ENCODE measurements at regions not wholly inside any gene's neighbourhood (a gene's known extent, or its start where the extent isn't known, plus 50 kb on each side); places are given as distances from the start of the nearest gene placed in this dataset.
"Not testable (repeated sequence)": the region's sequence is repeated elsewhere in the genome, so short reads cannot be mapped to it uniquely, and the experiment has no call there.

- DNase-seq, result no peak
Measured at GRCh38 chr5:60517094-60517694, 182.8 kb downstream of the DEPDC1B start.

- no peak for DNase-seq
Measured at GRCh38 chr5:60516688-60517087, 183.3 kb downstream of the DEPDC1B start.

DNA sequence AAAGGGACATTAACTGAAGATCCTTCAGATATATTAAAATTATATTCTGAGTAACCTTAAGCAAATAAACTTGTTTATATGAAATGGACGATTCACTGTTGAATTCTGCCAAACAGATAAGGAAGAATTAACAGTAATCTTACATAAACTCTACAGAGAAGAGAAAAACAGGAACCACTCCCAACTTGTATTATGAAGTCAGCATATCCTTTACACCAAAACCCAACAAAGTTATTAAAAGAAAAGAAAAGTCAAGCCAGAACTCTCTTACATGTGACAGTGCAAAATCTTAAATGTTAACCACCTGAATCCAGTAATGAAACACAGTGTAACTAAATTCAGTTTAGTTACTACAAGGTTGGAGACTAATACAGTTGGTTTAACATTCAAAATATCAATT is 185.8 kb downstream of the DEPDC1B start:
- no peak for DNase-seq

- no peak for DNase-seq
Measured at GRCh38 chr5:60512117-60512516, 187.8 kb downstream of the DEPDC1B start.

DNA sequence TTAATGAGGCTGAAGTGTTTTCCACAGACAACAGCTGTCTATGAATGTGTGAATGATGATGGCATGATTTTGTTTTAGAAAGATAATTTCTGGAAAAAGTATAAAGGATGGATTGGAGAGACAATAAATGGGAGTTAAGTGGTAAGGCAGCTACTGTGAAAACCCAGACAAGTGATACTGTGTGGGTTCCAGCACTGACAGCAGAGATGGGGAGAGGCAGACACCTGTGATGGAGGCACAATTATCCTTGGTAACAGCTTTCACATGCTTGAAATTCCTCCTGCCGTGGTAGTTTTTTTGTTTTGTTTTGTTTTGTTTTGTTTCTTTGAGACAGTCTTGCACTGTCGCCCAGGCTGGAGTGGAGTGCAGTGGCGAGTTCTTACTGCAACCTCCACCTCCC is 189.3 kb downstream of the DEPDC1B start:
- DNase-seq, result no peak

DNA sequence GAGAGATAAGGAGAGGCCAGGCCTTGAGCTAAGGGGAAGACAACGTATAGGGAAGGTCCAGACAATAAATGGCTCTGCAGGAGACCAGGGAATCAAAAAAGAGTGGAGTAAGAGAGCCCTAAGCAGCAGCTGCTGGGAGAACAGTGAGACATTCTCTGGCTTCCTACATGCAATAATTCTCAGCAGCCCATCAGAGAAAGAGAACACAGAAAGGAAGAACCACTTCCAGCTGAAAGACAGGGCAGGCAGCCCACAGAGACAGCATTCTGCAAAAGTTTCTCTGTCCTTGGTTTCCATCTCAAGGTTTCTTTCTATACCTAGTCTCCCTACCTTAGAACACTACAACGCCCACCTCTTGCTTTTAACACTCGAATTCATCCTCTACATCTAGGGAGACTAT is 189.9 kb downstream of the DEPDC1B start:
- DNase-seq, result no peak

DNA sequence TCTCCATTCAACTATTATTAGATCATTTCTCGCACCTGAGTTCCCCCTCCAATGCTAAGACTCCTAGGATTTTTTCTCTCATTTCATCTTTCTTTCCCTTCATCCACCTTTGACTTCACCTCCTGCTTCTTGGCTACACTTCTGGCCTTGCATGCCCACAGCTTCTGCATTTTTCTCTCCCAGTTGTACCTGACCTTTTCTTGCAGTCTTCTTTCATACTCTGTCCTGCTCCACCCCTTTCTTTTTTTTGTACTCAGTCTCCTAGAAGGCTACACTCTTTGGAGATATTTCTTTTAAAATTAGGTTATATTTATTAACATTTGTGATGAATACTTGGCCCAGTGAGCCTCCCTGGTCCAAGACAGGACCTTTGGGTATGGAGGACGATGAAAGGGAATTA is 190.4 kb downstream of the DEPDC1B start:
- DNase-seq, result no peak

DNA sequence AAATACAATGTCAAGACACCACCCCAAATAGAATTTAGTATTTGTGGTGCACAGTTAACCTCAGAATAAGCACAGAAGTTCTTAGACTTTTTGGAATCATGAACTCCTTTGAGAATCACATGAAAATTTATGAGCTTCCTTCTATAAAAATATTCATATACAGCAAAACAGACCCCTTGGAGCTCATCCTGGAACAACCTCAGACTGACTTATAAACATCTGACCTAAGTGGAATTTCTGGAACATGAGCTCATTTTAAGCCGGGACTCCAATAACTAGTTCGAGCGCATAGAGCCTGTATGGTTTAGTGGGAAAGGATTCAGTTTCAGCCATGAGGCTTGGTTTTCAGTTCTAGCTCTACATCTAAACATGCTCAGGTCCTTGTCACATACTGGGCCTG is 192.3 kb downstream of the DEPDC1B start:
- no peak for DNase-seq

DNA sequence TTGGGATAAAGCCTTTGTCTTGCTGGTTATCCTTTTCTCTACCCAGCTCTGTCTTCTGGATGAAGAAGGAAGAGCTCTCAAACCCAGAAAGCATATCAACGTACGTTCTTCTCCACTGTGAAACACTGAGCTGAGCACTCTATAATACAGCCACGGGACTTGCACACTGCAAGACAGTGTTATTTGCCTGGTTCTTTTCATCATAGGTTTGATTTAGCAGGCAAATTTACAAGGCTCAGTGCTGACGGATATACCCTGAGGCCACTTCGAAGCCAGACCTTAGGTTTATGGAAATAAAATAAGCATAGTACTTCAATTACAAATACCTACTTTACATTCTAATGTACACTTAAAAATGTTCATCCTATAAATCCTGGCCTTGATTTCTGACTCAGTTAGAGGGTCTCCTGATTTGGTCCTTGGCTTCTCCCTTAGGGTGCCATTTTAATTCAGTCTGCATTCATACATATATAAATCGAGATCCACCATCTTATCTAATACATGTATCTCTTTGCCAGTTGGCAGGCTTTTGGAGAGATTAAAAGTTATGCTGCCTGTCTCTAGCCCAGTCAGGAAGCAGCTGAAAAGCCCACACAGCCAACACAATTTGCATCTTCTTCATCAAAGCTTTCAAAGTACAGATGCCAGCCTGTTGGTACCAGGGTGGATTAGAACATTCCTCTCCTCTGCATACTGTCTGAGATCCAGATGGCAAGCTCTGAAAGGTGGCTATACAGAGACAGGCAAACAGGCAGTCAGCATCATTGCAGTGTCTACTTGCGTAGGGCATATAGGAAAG is 194.4 kb downstream of the DEPDC1B start:
- no peak for DNase-seq

DNA sequence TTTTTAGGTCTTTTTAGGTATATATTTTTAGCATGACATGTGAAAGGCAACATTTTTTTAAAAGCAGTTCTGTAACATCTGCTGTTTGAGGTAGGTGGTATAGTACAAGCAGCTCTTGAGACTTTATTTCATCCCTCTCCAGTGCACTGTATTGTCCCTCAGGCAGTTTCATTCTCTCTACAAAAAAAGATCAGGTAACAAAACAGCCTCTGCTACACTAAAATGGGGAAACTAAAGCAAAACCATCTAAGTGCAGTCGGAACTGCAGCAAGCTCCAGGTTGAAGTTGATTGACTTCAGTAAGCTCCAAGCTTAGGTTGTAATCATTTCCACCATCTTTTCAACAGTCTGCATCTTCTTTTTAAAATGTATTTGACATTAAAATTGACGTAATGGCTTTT is 195.6 kb downstream of the DEPDC1B start:
- DNase-seq, result no peak

DNA sequence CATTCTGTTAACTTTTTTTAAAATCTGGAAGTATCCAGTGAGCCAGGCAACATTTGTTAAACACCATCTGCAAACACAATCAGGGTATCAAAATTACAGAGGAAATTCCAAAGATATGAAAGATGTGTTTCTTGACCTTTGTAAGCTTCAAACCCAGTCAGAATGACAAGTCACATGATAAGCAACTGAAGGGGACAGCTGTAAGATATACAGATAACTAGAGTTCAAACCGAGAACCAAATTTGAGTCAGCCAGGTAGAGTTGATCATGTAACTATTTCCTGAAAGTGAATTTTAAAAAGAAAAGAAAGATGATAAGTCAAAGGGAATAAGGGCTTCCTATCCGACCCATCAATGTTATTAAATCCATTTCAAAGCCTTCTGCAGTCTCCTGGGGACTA is 196.2 kb downstream of the DEPDC1B start:
- DNase-seq, result no peak

DNA sequence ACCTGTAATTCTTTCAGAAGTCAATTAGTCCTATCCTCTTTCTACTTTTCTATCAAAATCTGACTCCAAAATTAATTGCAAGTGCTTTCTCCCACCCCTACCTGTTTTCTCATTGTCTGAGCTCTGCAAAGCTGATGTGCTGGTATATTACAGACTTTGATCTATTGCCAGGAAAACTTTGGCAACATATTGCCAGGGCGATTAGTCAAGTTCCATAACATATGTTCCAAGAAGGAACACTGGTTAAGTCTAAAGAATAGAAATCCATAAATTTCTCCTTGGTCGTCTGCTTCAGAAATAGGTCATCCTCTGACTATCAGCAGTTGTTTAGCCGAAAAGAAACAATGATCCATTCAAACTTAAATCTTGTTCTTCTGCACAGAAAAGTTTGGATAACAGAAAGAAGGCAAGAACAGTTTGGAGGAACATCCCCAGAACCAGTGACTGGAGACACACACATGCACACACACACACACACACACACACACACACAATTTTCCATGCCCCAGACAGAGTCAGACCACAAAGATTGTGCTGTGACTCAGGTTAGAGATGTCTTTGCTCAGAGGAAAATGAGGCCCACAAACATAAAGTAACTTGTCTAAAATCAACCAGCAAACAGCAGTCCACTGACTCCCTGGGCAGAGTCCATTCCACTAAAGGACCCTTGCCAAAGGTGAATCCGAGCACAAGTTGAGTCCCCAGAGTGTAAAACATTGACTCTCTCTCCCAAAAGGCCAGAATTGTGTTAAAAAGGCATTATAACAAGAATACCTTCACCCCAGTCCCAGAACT is 202.1 kb downstream of the DEPDC1B start:
- no peak for DNase-seq

GRCh38 chr5:60495644-60496520 is 204.1 kb downstream of the DEPDC1B start:
- DNase-seq, result no peak

DNA sequence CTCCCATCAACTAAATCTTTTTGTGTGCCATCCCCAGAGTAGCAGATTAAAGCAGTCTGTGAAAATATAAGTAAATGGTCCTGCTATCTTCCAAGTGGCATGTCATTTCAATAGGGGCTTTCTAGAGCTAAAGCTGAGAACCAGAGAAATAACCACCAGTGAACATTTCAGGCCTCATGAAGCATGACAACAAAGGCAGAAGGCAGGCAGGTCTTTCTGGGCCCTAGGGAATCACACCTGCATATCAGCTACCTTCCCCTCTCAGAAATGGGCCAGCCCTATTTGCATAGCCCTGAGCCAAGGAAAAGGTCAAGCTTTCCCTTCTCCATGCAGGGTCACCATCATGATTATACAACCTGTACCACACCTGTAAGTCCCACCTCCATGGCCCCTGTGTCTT is 205.3 kb downstream of the DEPDC1B start:
- no peak for DNase-seq

- no peak for DNase-seq
Measured at GRCh38 chr5:60494144-60494543, 205.8 kb downstream of the DEPDC1B start.

DNA sequence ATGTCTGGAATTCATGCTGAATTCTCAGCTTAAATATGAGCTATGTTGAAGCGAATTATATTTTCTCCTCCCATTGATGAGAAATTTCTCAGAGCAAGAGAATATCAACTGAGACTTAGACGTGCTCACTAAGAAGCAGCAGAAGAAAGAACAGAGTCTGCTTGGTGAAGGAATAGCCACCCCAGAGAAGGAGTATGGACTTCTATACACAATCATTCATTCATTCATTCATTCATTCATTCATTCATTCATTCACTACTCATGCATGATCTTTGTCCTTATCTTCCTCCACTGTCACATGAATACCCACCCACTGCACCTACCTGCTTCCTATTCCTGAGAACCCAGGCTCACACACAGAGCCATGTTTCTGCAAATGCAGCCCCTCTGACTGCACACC is 206.6 kb downstream of the DEPDC1B start:
- no peak for DNase-seq

- DNase-seq, result no peak
Measured at GRCh38 chr5:60492958-60493357, 207.0 kb downstream of the DEPDC1B start.

DNA sequence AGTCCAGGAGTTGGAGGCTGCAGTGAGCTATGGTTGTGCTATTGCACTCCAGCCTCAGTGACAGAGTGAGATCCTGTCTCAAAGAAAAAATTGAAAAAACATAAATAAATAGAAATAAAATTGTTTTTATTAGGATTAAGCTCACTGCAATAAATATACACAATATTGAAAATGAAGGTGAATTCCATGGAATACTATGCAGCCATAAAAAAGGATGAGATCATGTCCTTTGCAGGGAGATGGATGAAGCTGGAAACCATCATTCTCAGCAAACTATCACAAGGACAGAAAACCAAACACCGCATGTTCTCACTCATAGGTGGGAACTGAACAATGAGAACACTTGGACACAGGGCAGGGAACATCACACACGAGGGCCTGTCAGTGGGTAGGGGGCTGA is 207.6 kb downstream of the DEPDC1B start:
- DNase-seq, result not testable (repeated sequence)

- DNase-seq, result no peak
Measured at GRCh38 chr5:60490597-60491166, 209.3 kb downstream of the DEPDC1B start.

- DNase-seq, result no peak
Measured at GRCh38 chr5:60489856-60490255, 210.1 kb downstream of the DEPDC1B start.

GRCh38 chr5:60489377-60489776 is 210.6 kb downstream of the DEPDC1B start:
- DNase-seq, result no peak

- no peak for DNase-seq
Measured at GRCh38 chr5:60488466-60489130, 211.4 kb downstream of the DEPDC1B start.
